ENCODE measurements at regions not wholly inside any gene's neighbourhood (a gene's known extent, or its start where the extent isn't known, plus 50 kb on each side); places are given as distances from the start of the nearest gene placed in this dataset.

DNA sequence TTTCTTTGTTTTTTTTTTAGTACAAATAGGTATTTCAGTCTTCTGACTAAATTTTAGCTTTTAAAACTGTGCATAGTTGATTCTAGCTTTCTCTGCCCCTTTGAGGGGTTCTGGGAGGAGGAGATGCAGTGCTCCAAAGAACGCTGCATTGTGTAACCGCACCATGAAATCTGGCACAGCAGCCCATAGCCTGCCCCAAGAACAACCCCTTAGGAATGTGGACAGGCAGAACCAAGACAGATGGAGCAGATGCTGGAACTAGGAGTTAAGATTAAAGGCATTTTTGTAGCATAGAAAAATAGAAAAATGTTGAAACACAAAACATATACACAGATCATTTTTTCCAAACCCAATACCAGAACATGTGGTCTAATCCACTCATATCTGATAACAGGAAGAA lies 187.5 kb downstream of the SCG2 start:
- H3K23ac ChIP-seq (ENCODE audit: insufficient read length, low read depth, low read length): no peak overlapping the region
- H3K9me3 Mint-ChIP-seq: no peaks in the 10 kb centered on the region; a peak in 1 of 5 replicates
- no peaks in the 10 kb centered on the region for H3K27me3 ChIP-seq (ENCODE audit: insufficient read depth, low read length)
- no peaks in the 10 kb centered on the region for H3K79me2 ChIP-seq (ENCODE audit: insufficient read depth, low read length)
- H3K4ac ChIP-seq (ENCODE audit: low read depth, low read length): no peak overlapping the region
- no peaks in the 10 kb centered on the region for H3K23me2 ChIP-seq (ENCODE audit: insufficient read length, low read depth, low read length, poor library complexity, severe bottlenecking)
- no peak overlapping the region for H3K27ac Mint-ChIP-seq
- no peak overlapping the region for H2BK15ac ChIP-seq (ENCODE audit: low read depth, low read length)
- H4K8ac ChIP-seq (replicated peaks; ENCODE audit: insufficient read length, low read depth, low read length): no peak overlapping the region
- no peak overlapping the region for H3K56ac ChIP-seq (ENCODE audit: insufficient read length, low read depth, low read length)
- DNase-seq: no peak
- no peaks in the 10 kb centered on the region for H3K36me3 Mint-ChIP-seq (ENCODE audit: insufficient read depth in 1 of 3, low read depth in 3 of 3)
- TF ChIP-seq, protein P1, sequence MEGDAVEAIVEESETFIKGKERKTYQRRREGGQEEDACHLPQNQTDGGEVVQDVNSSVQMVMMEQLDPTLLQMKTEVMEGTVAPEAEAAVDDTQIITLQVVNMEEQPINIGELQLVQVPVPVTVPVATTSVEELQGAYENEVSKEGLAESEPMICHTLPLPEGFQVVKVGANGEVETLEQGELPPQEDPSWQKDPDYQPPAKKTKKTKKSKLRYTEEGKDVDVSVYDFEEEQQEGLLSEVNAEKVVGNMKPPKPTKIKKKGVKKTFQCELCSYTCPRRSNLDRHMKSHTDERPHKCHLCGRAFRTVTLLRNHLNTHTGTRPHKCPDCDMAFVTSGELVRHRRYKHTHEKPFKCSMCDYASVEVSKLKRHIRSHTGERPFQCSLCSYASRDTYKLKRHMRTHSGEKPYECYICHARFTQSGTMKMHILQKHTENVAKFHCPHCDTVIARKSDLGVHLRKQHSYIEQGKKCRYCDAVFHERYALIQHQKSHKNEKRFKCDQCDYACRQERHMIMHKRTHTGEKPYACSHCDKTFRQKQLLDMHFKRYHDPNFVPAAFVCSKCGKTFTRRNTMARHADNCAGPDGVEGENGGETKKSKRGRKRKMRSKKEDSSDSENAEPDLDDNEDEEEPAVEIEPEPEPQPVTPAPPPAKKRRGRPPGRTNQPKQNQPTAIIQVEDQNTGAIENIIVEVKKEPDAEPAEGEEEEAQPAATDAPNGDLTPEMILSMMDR (conservative IDR thresholded peaks at IDR 0.05): no peak
- no peaks in the 10 kb centered on the region for H3K79me1 ChIP-seq (ENCODE audit: insufficient read depth, low read depth, low read length, poor library complexity, severe bottlenecking)
- no peak overlapping the region for H3T11ph ChIP-seq (ENCODE audit: low read length)
- H3K9me3 ChIP-seq (ENCODE audit: control insufficient read depth, low read depth, low read length): no peaks in the 10 kb centered on the region
- no peak overlapping the region for H3K14ac ChIP-seq (ENCODE audit: insufficient read depth, low read length)
- no peak overlapping the region for H2BK120ac ChIP-seq (ENCODE audit: low read depth, low read length, poor library complexity, severe bottlenecking)
- no peak overlapping the region for H2AK5ac ChIP-seq (ENCODE audit: insufficient read length, low read length)
- no peaks in the 10 kb centered on the region for H3K4me1 Mint-ChIP-seq
- H4K5ac ChIP-seq (ENCODE audit: insufficient read length, low read depth, low read length): no peak overlapping the region
- H4K20me1 ChIP-seq (ENCODE audit: control insufficient read depth, insufficient read depth, insufficient read length): no peaks in the 10 kb centered on the region
- no peak overlapping the region for H3K27ac ChIP-seq (ENCODE audit: insufficient read length, low read depth, low read length)
- H2BK5ac ChIP-seq (ENCODE audit: insufficient read length, low read length): no peak overlapping the region
- no peaks in the 10 kb centered on the region for H3K4me1 ChIP-seq (ENCODE audit: insufficient read depth, low read length)
- H3K4me3 Mint-ChIP-seq: no peak overlapping the region; a peak in 1 of 5 replicates
- H2BK20ac ChIP-seq (ENCODE audit: low read depth, low read length, poor library complexity, severe bottlenecking): no peak overlapping the region
- H4K91ac ChIP-seq (ENCODE audit: insufficient read length, low read depth, low read length): no peak overlapping the region
- H2AFZ ChIP-seq (ENCODE audit: low read length): no peak overlapping the region
- H2BK12ac ChIP-seq (ENCODE audit: insufficient read length, low read depth, low read length): no peak overlapping the region
- H3K18ac ChIP-seq (ENCODE audit: insufficient read length, low read depth, low read length): no peak overlapping the region
- H3K27me3 Mint-ChIP-seq (ENCODE audit: low read depth): peaks cover 19% of the 10 kb centered on the region
- no peak overlapping the region for H3K4me2 ChIP-seq (ENCODE audit: insufficient read depth, insufficient read length, low read length)
- H3K9ac ChIP-seq (ENCODE audit: extremely low read depth, insufficient read length, low read length): no peak overlapping the region
- WGBS (ENCODE audit: extremely low coverage, insufficient read length, low lambda C conversion rate): no CpG with 5 or more reads among the region's 2 CpGs

Measured in H9 (cell line).